DND-41 (cell line): ENCODE measurements at regions not wholly inside any gene's neighbourhood (a gene's known extent, or its start where the extent isn't known, plus 50 kb on each side); places are given as distances from the start of the nearest gene placed in this dataset.

Source experiments
- ATAC-seq: fragments of 200-7000 bp; cut with Tn5 transposase; 3 replicates; pipeline ENCODE4 v1.9.1; 2021; ENCODE audit warnings: low read depth; ENCODE audit not compliant: insufficient read depth
- DNase-seq: peaks from one replicate; pipeline ENCODE4 v3.0.0-alpha.2; 2020
- H2AFZ ChIP-seq: 2 replicates; pipeline ENCODE4 v1.6.0; 2012; ENCODE audit warnings: low read depth, low read length
- H3K27ac ChIP-seq: 2 replicates; pipeline ENCODE4 v1.5.1; 2012; ENCODE audit warnings: low read length, inconsistent platforms
- H3K27me3 ChIP-seq: fragments of 200-600 bp; sonication (generic); 2 replicates; pipeline ENCODE4 v1.6.0; 2012; ENCODE audit warnings: low read length, mild to moderate bottlenecking, inconsistent platforms; ENCODE audit not compliant: insufficient read depth, poor library complexity
- H3K36me3 ChIP-seq: 2 replicates; pipeline ENCODE4 v1.5.1; 2012; ENCODE audit warnings: low read length, inconsistent platforms; ENCODE audit not compliant: insufficient read depth
- H3K4me1 ChIP-seq: 2 replicates; pipeline ENCODE4 v1.5.1; 2012; ENCODE audit warnings: mild to moderate bottlenecking, low read length; ENCODE audit not compliant: insufficient read depth
- H3K4me2 ChIP-seq: 2 replicates; pipeline ENCODE4 v1.6.0; 2012; ENCODE audit warnings: mild to moderate bottlenecking, moderate library complexity, low read length, inconsistent platforms; ENCODE audit not compliant: insufficient read depth
- H3K4me3 ChIP-seq, 2 experiments: fragments of 200-600 bp in 1 of 2; shearing (Covaris generic) in 1 of 2; 2 replicates each; pipeline ENCODE4 v1.5.1; 2012 to 2016; ENCODE audit warnings: inconsistent platforms in 2 of 2, low read length in 2 of 2, mild to moderate bottlenecking in 2 of 2, low read depth in 1 of 2, moderate library complexity in 1 of 2
- H3K79me2 ChIP-seq: 2 replicates; pipeline ENCODE4 v1.6.0; 2012; ENCODE audit warnings: low read length, inconsistent platforms; ENCODE audit not compliant: insufficient read depth
- H3K9ac ChIP-seq: 2 replicates; pipeline ENCODE4 v1.6.0; 2012; ENCODE audit warnings: low read depth, mild to moderate bottlenecking, inconsistent platforms, low read length, moderate library complexity
- H3K9me3 ChIP-seq: 2 replicates; pipeline ENCODE4 v1.5.1; 2012; ENCODE audit warnings: low read length, moderate library complexity, mild to moderate bottlenecking, inconsistent platforms; ENCODE audit not compliant: insufficient read depth, severe bottlenecking
- H4K20me1 ChIP-seq: 2 replicates; pipeline ENCODE4 v1.6.0; 2012; ENCODE audit warnings: low read length; ENCODE audit not compliant: insufficient read depth
- CTCF ChIP-seq: IDR thresholded peaks from 2 replicates; pipeline ENCODE4 v1.5.1; 2012; ENCODE audit warnings: borderline replicate concordance, low read length, moderate library complexity, mild to moderate bottlenecking; ENCODE audit not compliant: poor library complexity, severe bottlenecking; ENCODE audit errors: extremely low read depth
- EZH2 ChIP-seq: IDR thresholded peaks from 3 replicates; pipeline ENCODE4 v1.6.1; 2012; ENCODE audit warnings: borderline replicate concordance, low read depth, mild to moderate bottlenecking, moderate library complexity, low read length, inconsistent platforms; ENCODE audit not compliant: severe bottlenecking

DNA sequence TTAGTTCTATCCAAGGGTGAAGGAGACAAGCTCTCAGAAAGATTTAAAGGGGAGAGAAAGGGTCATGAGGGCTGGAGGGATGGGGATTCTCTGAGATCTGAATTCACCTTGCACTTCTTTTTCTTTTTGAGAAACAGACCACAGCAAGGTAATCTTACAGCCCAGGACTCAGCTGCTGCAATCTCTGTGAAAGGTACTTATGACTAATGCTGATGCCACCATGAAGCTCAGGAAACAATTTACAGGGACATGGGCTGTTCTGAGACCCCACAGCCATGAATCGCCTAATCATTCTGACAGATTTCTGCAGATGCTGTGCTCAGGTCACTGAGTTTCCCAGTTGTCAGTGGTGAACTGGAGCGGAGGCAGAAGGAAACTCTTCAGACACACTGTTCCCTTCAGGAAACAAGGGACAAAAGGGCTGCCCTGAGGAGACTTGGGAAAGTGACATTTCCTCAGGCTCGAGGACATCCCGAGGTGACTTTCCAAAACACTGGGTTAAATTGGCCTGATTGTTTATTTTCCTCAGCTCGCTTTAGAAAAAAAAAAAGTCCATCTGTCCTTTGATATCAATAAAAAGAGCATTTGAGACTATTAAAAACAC lies 103.8 kb upstream of the PLCB4 start:
- Histone ChIP-seq H3K79me2 (no peaks in the 10 kb centered on the region), H3K9me3 (no peaks in the 10 kb centered on the region), H3K27me3 (no peaks in the 10 kb centered on the region), H3K4me2 (no peak overlapping the region), H3K27ac (no peak overlapping the region), H4K20me1 (no peaks in the 10 kb centered on the region), H2AFZ (no peak overlapping the region), H3K9ac (no peak overlapping the region), H3K36me3 (no peaks in the 10 kb centered on the region), H3K4me3 (no peak overlapping the region), H3K4me1 (no peaks in the 10 kb centered on the region)
- ATAC-seq: no peak
- DNase-seq: no peak
- TF ChIP-seq EZH2 (no peak), CTCF (no peak)

DNA sequence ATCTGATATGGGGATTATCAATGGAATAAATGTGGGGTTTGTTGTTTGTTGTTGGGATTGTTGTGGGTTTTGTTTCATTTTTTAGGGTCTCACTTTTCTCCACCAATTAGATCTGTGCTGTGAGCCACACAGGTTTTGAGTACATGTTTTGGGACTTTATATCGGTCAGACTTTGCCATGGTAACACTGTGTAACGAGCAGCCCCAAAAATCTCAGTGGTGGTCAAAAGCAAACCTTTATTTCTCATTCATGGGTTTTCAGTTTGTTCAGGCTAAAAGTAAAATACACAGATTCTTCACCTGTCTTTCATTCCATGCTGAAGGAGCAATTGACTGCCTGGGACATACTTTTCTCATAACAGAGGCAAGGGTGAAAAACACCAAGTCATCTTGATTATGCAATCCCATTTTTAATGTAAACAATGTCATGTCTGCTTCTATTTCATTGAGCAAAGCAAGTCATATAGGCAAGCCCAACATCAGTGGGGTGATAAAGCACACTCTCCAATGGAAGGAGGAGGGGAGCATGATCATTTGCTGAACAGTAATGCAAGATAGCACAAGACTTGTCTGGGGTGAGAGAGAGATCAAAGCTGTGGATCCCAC lies 101.1 kb upstream of the PLCB4 start:
- H3K4me2 ChIP-seq: no peak overlapping the region
- H3K4me1 ChIP-seq: no peaks in the 10 kb centered on the region
- no peaks in the 10 kb centered on the region for H3K9me3 ChIP-seq
- no peak overlapping the region for H3K4me3 ChIP-seq
- TF ChIP-seq EZH2: no peak
- no peak for TF ChIP-seq CTCF
- no peaks in the 10 kb centered on the region for H3K36me3 ChIP-seq
- H4K20me1 ChIP-seq: no peaks in the 10 kb centered on the region
- H3K27ac ChIP-seq: no peak overlapping the region
- H3K79me2 ChIP-seq: no peaks in the 10 kb centered on the region
- no peak overlapping the region for H2AFZ ChIP-seq
- no peaks in the 10 kb centered on the region for H3K27me3 ChIP-seq
- ATAC-seq: no peak
- H3K9ac ChIP-seq: no peak overlapping the region
- DNase-seq: no peak

DNA sequence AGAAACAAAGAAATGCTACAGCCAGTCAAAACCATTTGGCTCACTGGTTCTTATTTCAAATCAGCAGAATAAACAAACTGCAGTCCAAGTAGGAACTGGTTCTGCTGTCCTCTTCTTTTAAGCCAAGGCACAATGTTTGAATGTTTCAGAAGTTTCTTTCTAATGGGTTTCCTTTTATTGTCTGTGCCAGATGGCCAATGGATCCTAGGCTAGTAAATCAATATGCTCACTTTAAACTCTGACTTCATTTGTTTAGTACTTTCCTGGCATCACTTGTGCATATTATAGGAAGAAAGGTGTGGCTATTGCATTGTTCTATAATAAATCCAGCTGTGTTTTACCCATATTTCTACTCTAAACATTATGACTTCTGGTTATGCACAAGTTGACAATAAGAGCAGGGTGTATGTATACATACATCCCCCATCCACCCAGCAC lies 99.7 kb upstream of the PLCB4 start:
- Histone ChIP-seq H2AFZ (no peak overlapping the region), H3K36me3 (no peaks in the 10 kb centered on the region), H3K4me1 (no peaks in the 10 kb centered on the region), H3K9me3 (no peaks in the 10 kb centered on the region), H3K27ac (no peak overlapping the region), H4K20me1 (no peaks in the 10 kb centered on the region), H3K27me3 (no peaks in the 10 kb centered on the region), H3K4me2 (no peak overlapping the region), H3K9ac (no peak overlapping the region), H3K4me3 (no peak overlapping the region), H3K79me2 (no peaks in the 10 kb centered on the region)
- ATAC-seq (no peak), DNase-seq (no peak)
- TF ChIP-seq EZH2 (no peak), CTCF (no peak)
